ENCODE measurements at regions not wholly inside any gene's neighbourhood (a gene's known extent, or its start where the extent isn't known, plus 50 kb on each side); places are given as distances from the start of the nearest gene placed in this dataset.

DNA sequence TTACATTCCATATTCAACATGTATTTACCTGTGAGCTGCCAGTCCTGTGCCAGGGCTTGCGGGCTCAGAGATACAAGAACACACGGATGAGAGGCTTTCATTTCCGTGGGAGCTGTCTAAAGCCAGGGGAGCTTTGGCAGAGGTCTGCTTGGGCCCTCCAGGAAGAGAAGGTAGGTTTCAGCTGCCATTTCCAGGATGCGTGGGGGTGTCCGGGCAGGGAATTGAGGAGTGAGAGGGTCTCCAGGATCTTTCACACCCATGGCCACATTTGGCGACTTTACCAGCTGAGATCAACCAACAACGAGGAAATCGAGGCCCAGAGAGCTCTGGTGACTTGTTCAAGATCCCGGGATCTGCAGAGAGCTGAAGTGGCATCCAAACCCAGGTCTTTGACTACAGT lies 119.6 kb downstream of the BUD13 start:
- Histone ChIP-seq H3K79me1 (ENCODE audit: low read depth, low read length) (no peaks in the 10 kb centered on the region), H3K4ac (ENCODE audit: low read length) (no peak overlapping the region), H3K4me1 (ENCODE audit: control insufficient read depth in 2 of 2, insufficient read depth in 1 of 2, low read depth in 1 of 2, low read length in 2 of 2) (no peaks in the 10 kb centered on the region), H3K9me3 (replicated peaks in 1 of 2; ENCODE audit: control insufficient read depth in 2 of 2, insufficient read depth in 1 of 2, low read depth in 1 of 2, low read length in 2 of 2) (no peaks in the 10 kb centered on the region), H3K36me3 (replicated peaks in 1 of 2; ENCODE audit: control insufficient read depth in 2 of 2, insufficient read depth in 2 of 2, low read length in 2 of 2) (no peaks in the 10 kb centered on the region), H3K4me2 (ENCODE audit: insufficient read depth, low read length, poor library complexity, severe bottlenecking) (no peak overlapping the region), H4K8ac (ENCODE audit: low read depth, low read length) (no peak overlapping the region), H4K91ac (ENCODE audit: low read depth, low read length, poor library complexity) (no peak overlapping the region), H2AK5ac (ENCODE audit: low read depth, low read length) (no peak overlapping the region), H2AFZ (ENCODE audit: low read length) (no peak overlapping the region), H2BK120ac (ENCODE audit: low read depth, low read length) (no peak overlapping the region), H3K4me3 (ENCODE audit: low read length in 2 of 2) (no peak overlapping the region), H3K9ac (ENCODE audit: low read depth, low read length, poor library complexity) (no peak overlapping the region), H3K27me3 (ENCODE audit: control insufficient read depth in 3 of 3, insufficient read depth in 3 of 3, low read depth in 1 of 3, low read length in 3 of 3) (peaks cover 0 to 3% (median 0%) of the 10 kb centered on the region in 3 experiments), H3K27ac (replicated peaks; ENCODE audit: low read length) (no peak overlapping the region), H2BK12ac (ENCODE audit: low read length) (no peak overlapping the region), H2BK15ac (ENCODE audit: low read length) (no peak overlapping the region), H3K18ac (ENCODE audit: low read length) (no peak overlapping the region), H3K14ac (ENCODE audit: low read length) (no peak overlapping the region), H2BK5ac (ENCODE audit: low read length) (no peak overlapping the region), H3K23ac (ENCODE audit: low read depth, low read length, poor library complexity) (no peak overlapping the region)
- WGBS, 2 donors (ENCODE audit: extremely low coverage in 2 of 2, insufficient read length in 2 of 2, insufficient replicate concordance in 1 of 2), result no CpG with 5 or more reads among the region's 9 CpGs
- DNase-seq (ENCODE audit: low spot score), result no peak

DNA sequence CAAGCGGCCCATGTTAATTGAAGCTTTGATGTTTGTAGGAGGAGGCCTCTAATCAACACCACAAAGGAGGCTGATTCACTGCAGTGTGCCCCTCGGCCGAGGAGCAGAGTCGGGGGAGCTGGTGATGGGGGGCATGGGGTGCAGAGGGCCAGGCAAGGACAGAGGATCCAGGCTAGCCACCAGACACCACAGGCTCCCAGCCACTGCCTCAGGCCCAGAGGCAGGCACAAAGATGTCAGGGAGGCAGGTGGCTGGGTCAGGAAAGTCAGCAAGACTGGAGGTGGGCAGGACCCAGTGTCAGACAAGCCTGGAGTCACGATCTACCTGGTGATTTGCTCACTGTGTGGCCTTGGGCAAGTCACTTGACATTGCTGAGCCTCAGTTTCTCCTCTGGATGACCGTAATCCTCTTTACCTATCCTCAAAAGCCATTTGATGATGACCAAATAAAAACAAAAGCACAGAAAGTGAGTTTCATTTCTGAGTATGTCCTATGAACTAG lies 121.0 kb downstream of the BUD13 start:
- no peak overlapping the region for H3K4me2 ChIP-seq (ENCODE audit: insufficient read depth, low read length, poor library complexity, severe bottlenecking)
- no peaks in the 10 kb centered on the region for H3K9me3 ChIP-seq (replicated peaks in 1 of 2; ENCODE audit: control insufficient read depth in 2 of 2, insufficient read depth in 1 of 2, low read depth in 1 of 2, low read length in 2 of 2)
- no peak overlapping the region for H4K8ac ChIP-seq (ENCODE audit: low read depth, low read length)
- H3K36me3 ChIP-seq (replicated peaks in 1 of 2; ENCODE audit: control insufficient read depth in 2 of 2, insufficient read depth in 2 of 2, low read length in 2 of 2), result no peaks in the 10 kb centered on the region
- H3K14ac ChIP-seq (ENCODE audit: low read length), result no peak overlapping the region
- H2AFZ ChIP-seq (ENCODE audit: low read length), result no peak overlapping the region
- H2AK5ac ChIP-seq (ENCODE audit: low read depth, low read length), result no peak overlapping the region
- no peak overlapping the region for H4K91ac ChIP-seq (ENCODE audit: low read depth, low read length, poor library complexity)
- no peaks in the 10 kb centered on the region for H3K4me1 ChIP-seq (ENCODE audit: control insufficient read depth in 2 of 2, insufficient read depth in 1 of 2, low read depth in 1 of 2, low read length in 2 of 2)
- H2BK12ac ChIP-seq (ENCODE audit: low read length), result no peak overlapping the region
- DNase-seq (ENCODE audit: low spot score), result no peak
- H3K4me3 ChIP-seq (ENCODE audit: low read length in 2 of 2), result no peak overlapping the region
- no peak overlapping the region for H2BK5ac ChIP-seq (ENCODE audit: low read length)
- no CpG with 5 or more reads among the region's 6 CpGs for WGBS, 2 donors (ENCODE audit: extremely low coverage in 2 of 2, insufficient read length in 2 of 2, insufficient replicate concordance in 1 of 2)
- no peak overlapping the region for H3K27ac ChIP-seq (replicated peaks; ENCODE audit: low read length)
- H3K79me1 ChIP-seq (ENCODE audit: low read depth, low read length), result no peaks in the 10 kb centered on the region
- peaks cover 0 to 11% (median 0%) of the 10 kb centered on the region in 3 experiments for H3K27me3 ChIP-seq (ENCODE audit: control insufficient read depth in 3 of 3, insufficient read depth in 3 of 3, low read depth in 1 of 3, low read length in 3 of 3)
- no peak overlapping the region for H3K4ac ChIP-seq (ENCODE audit: low read length)
- H3K23ac ChIP-seq (ENCODE audit: low read depth, low read length, poor library complexity), result no peak overlapping the region
- no peak overlapping the region for H2BK15ac ChIP-seq (ENCODE audit: low read length)
- H2BK120ac ChIP-seq (ENCODE audit: low read depth, low read length), result no peak overlapping the region
- H3K9ac ChIP-seq (ENCODE audit: low read depth, low read length, poor library complexity), result no peak overlapping the region
- no peak overlapping the region for H3K18ac ChIP-seq (ENCODE audit: low read length)

- Histone ChIP-seq H2BK15ac (ENCODE audit: low read length) (no peak overlapping the region), H3K23ac (ENCODE audit: low read depth, low read length, poor library complexity) (no peak overlapping the region), H3K4me1 (ENCODE audit: control insufficient read depth in 2 of 2, insufficient read depth in 1 of 2, low read depth in 1 of 2, low read length in 2 of 2) (no peaks in the 10 kb centered on the region), H3K4ac (ENCODE audit: low read length) (no peak overlapping the region), H2BK5ac (ENCODE audit: low read length) (no peak overlapping the region), H2BK12ac (ENCODE audit: low read length) (no peak overlapping the region), H4K91ac (ENCODE audit: low read depth, low read length, poor library complexity) (no peak overlapping the region), H2BK120ac (ENCODE audit: low read depth, low read length) (no peak overlapping the region), H4K8ac (ENCODE audit: low read depth, low read length) (no peak overlapping the region), H3K4me2 (ENCODE audit: insufficient read depth, low read length, poor library complexity, severe bottlenecking) (no peak overlapping the region), H2AFZ (ENCODE audit: low read length) (no peak overlapping the region), H3K36me3 (replicated peaks in 1 of 2; ENCODE audit: control insufficient read depth in 2 of 2, insufficient read depth in 2 of 2, low read length in 2 of 2) (no peaks in the 10 kb centered on the region), H2AK5ac (ENCODE audit: low read depth, low read length) (no peak overlapping the region), H3K9me3 (replicated peaks in 1 of 2; ENCODE audit: control insufficient read depth in 2 of 2, insufficient read depth in 1 of 2, low read depth in 1 of 2, low read length in 2 of 2) (peaks cover 0 to 1% of the 10 kb centered on the region in 2 donors), H3K18ac (ENCODE audit: low read length) (peak overlapping the region; percentile 25), H3K9ac (ENCODE audit: low read depth, low read length, poor library complexity) (no peak overlapping the region), H3K27me3 (ENCODE audit: control insufficient read depth in 3 of 3, insufficient read depth in 3 of 3, low read depth in 1 of 3, low read length in 3 of 3) (peaks cover 0 to 11% (median 0%) of the 10 kb centered on the region in 3 experiments), H3K14ac (ENCODE audit: low read length) (no peak overlapping the region), H3K4me3 (ENCODE audit: low read length in 2 of 2) (no peak overlapping the region), H3K27ac (replicated peaks; ENCODE audit: low read length) (no peak overlapping the region), H3K79me1 (ENCODE audit: low read depth, low read length) (no peaks in the 10 kb centered on the region)
- WGBS, 2 donors (ENCODE audit: extremely low coverage in 2 of 2, insufficient read length in 2 of 2, insufficient replicate concordance in 1 of 2), result no CpG with 5 or more reads among the region's 9 CpGs
- DNase-seq (ENCODE audit: low spot score), result no peak
Observed at GRCh38 chr11:116651098-116651736, 121.6 kb downstream of the BUD13 start.

GRCh38 chr11:116650052-116650451 lies 122.7 kb downstream of the BUD13 start:
- Histone ChIP-seq H3K4me1 (ENCODE audit: control insufficient read depth in 2 of 2, insufficient read depth in 1 of 2, low read depth in 1 of 2, low read length in 2 of 2) (no peaks in the 10 kb centered on the region), H3K18ac (ENCODE audit: low read length) (peak overlapping the region; percentile 33), H3K14ac (ENCODE audit: low read length) (no peak overlapping the region), H2AK5ac (ENCODE audit: low read depth, low read length) (no peak overlapping the region), H3K4me2 (ENCODE audit: insufficient read depth, low read length, poor library complexity, severe bottlenecking) (no peak overlapping the region), H3K36me3 (replicated peaks in 1 of 2; ENCODE audit: control insufficient read depth in 2 of 2, insufficient read depth in 2 of 2, low read length in 2 of 2) (no peaks in the 10 kb centered on the region), H2BK15ac (ENCODE audit: low read length) (no peak overlapping the region), H3K27me3 (ENCODE audit: control insufficient read depth in 3 of 3, insufficient read depth in 3 of 3, low read depth in 1 of 3, low read length in 3 of 3) (peaks cover 0 to 11% (median 0%) of the 10 kb centered on the region in 3 experiments), H4K91ac (ENCODE audit: low read depth, low read length, poor library complexity) (no peak overlapping the region), H4K8ac (ENCODE audit: low read depth, low read length) (no peak overlapping the region), H2AFZ (ENCODE audit: low read length) (no peak overlapping the region), H3K27ac (replicated peaks; ENCODE audit: low read length) (no peak overlapping the region), H3K9ac (ENCODE audit: low read depth, low read length, poor library complexity) (no peak overlapping the region), H2BK5ac (ENCODE audit: low read length) (no peak overlapping the region), H3K79me1 (ENCODE audit: low read depth, low read length) (no peaks in the 10 kb centered on the region), H2BK120ac (ENCODE audit: low read depth, low read length) (no peak overlapping the region), H2BK12ac (ENCODE audit: low read length) (no peak overlapping the region), H3K4ac (ENCODE audit: low read length) (no peak overlapping the region), H3K4me3 (ENCODE audit: low read length in 2 of 2) (no peak overlapping the region), H3K23ac (ENCODE audit: low read depth, low read length, poor library complexity) (no peak overlapping the region), H3K9me3 (replicated peaks in 1 of 2; ENCODE audit: control insufficient read depth in 2 of 2, insufficient read depth in 1 of 2, low read depth in 1 of 2, low read length in 2 of 2) (peaks cover 0 to 2% of the 10 kb centered on the region in 2 donors)
- no CpG with 5 or more reads among the region's 2 CpGs for WGBS, 2 donors (ENCODE audit: extremely low coverage in 2 of 2, insufficient read length in 2 of 2, insufficient replicate concordance in 1 of 2)
- DNase-seq (ENCODE audit: low spot score), result no peak

Measured in neuronal stem cell (in vitro differentiated cells).